Stimulated activated CD4-positive, alpha-beta T cell treated with anti-CD3 and anti-CD28 coated beads, Interleukin-1b, Interleukin-23, amount 100 ng/mL, for 24 hours (primary cell): ENCODE measurements at regions not wholly inside any gene's neighbourhood (a gene's known extent, or its start where the extent isn't known, plus 50 kb on each side); places are given as distances from the start of the nearest gene placed in this dataset.
"Not testable (repeated sequence)": the region's sequence is repeated elsewhere in the genome, so short reads cannot be mapped to it uniquely, and the experiment has no call there.

Experiments used
- DNase-seq, 4 experiments: peaks; one replicate each; pipeline ENCODE4 v3.0.0-alpha.2; 2020; ENCODE audit warnings: low read depth in 4 of 4, low spot score in 1 of 4

- no peak for DNase-seq
These were observed 952.3 kb upstream of the GOT2 start for GRCh38 chr16:59686405-59686804.

GRCh38 chr16:59684911-59685310 lies 950.8 kb upstream of the GOT2 start:
- DNase-seq, result no peak

GRCh38 chr16:59683709-59684108 lies 949.6 kb upstream of the GOT2 start:
- no peak for DNase-seq

- DNase-seq, result no peak
These were observed 931.6 kb upstream of the GOT2 start for GRCh38 chr16:59665618-59666220.

- DNase-seq, result no peak
These were observed 924.5 kb upstream of the GOT2 start for GRCh38 chr16:59658572-59658971.

- no peak for DNase-seq
These were observed 920.9 kb upstream of the GOT2 start for GRCh38 chr16:59655031-59655430.

- no peak for DNase-seq
These were observed 920.3 kb upstream of the GOT2 start for GRCh38 chr16:59654455-59654854.

GRCh38 chr16:59651662-59652061 lies 917.5 kb upstream of the GOT2 start:
- no peak for DNase-seq

- no peak for DNase-seq
These were observed 911.1 kb upstream of the GOT2 start for GRCh38 chr16:59645194-59645593.

GRCh38 chr16:59635674-59636073 lies 901.6 kb upstream of the GOT2 start:
- no peak for DNase-seq

GRCh38 chr16:59634951-59635350 lies 900.8 kb upstream of the GOT2 start:
- DNase-seq, result no peak

GRCh38 chr16:59634004-59634579 lies 900.0 kb upstream of the GOT2 start:
- DNase-seq, result no peak

GRCh38 chr16:59632276-59632855 lies 898.2 kb upstream of the GOT2 start:
- DNase-seq, result no peak

GRCh38 chr16:59624381-59624780 lies 890.3 kb upstream of the GOT2 start:
- not testable (repeated sequence) for DNase-seq

GRCh38 chr16:59614466-59615240 lies 880.5 kb upstream of the GOT2 start:
- DNase-seq, result no peak

- DNase-seq, result not testable (repeated sequence)
These were observed 878.9 kb upstream of the GOT2 start for GRCh38 chr16:59612910-59613620.

- no peak for DNase-seq
These were observed 878.0 kb upstream of the GOT2 start for GRCh38 chr16:59612094-59612493.

- no peak for DNase-seq
These were observed 877.4 kb upstream of the GOT2 start for GRCh38 chr16:59611556-59611955.

- DNase-seq, result no peak
These were observed 871.6 kb upstream of the GOT2 start for GRCh38 chr16:59605706-59606105.

GRCh38 chr16:59604354-59604753 lies 870.2 kb upstream of the GOT2 start:
- no peak for DNase-seq

- no peak for DNase-seq
These were observed 867.3 kb upstream of the GOT2 start for GRCh38 chr16:59601452-59601851.

- no peak for DNase-seq
These were observed 863.2 kb upstream of the GOT2 start for GRCh38 chr16:59597269-59597668.
